IMR-90 (cell line): ENCODE measurements at regions not wholly inside any gene's neighbourhood (a gene's known extent, or its start where the extent isn't known, plus 50 kb on each side); places are given as distances from the start of the nearest gene placed in this dataset.

ENCODE experiments used
- BHLHE40 ChIP-seq: fragments of 150-350 bp; IDR thresholded peaks from 2 replicates; pipeline ENCODE4 v1.6.1; 2016; ENCODE audit warnings: mild to moderate bottlenecking, low read depth, low read length
- CEBPB ChIP-seq: IDR thresholded peaks from 2 replicates; pipeline ENCODE4 v1.6.1; 2012; ENCODE audit warnings: low read depth, low read length, improper control_type of control experiment
- POLR2A ChIP-seq: IDR thresholded peaks from 2 replicates; pipeline ENCODE4 v1.6.1; 2012; ENCODE audit warnings: mild to moderate bottlenecking, low read depth, low read length
- SMC3 ChIP-seq: fragments of 150-350 bp; IDR thresholded peaks from 2 replicates; pipeline ENCODE4 v1.6.1; 2016; ENCODE audit warnings: low read depth, mild to moderate bottlenecking, antibody characterized with exemption, low read length, moderate library complexity
- USF2 ChIP-seq: fragments of 150-350 bp; IDR thresholded peaks from 2 replicates; pipeline ENCODE4 v1.6.1; 2017; ENCODE audit warnings: mild to moderate bottlenecking, antibody characterized with exemption, low read length, low read depth
- TF ChIP-seq, protein P1 (sequence below): conservative IDR thresholded peaks from 2 replicates; pipeline ENCODE4 v1.5.1; 2012; ENCODE audit warnings: mild to moderate bottlenecking, low read depth, low read length, improper control_type of control experiment

DNA sequence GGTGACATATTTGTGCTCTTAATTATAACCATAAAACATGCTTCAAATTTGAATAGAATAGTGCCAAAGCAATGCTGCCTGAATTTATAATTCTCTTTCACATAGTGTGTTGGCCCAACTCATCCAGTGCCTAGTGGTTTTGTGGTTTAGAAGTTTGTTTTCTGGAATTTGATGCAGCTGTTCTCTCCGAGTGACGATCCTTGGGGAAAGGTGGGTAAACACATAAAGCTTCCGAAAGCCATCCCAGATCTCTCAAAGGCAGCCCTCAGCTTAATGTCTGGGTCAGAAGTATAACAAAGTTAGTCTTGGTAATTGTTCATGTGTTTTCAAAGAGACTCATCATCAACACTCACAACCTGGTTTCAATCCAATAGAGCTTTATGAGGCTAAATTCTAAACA lies 235.6 kb upstream of the CDH2 start:
- TF ChIP-seq, protein P1, sequence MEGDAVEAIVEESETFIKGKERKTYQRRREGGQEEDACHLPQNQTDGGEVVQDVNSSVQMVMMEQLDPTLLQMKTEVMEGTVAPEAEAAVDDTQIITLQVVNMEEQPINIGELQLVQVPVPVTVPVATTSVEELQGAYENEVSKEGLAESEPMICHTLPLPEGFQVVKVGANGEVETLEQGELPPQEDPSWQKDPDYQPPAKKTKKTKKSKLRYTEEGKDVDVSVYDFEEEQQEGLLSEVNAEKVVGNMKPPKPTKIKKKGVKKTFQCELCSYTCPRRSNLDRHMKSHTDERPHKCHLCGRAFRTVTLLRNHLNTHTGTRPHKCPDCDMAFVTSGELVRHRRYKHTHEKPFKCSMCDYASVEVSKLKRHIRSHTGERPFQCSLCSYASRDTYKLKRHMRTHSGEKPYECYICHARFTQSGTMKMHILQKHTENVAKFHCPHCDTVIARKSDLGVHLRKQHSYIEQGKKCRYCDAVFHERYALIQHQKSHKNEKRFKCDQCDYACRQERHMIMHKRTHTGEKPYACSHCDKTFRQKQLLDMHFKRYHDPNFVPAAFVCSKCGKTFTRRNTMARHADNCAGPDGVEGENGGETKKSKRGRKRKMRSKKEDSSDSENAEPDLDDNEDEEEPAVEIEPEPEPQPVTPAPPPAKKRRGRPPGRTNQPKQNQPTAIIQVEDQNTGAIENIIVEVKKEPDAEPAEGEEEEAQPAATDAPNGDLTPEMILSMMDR: no peak
- TF ChIP-seq POLR2A (no peak), CEBPB (no peak), USF2 (no peak), BHLHE40 (no peak), SMC3 (no peak)
